ENCODE measurements at regions not wholly inside any gene's neighbourhood (a gene's known extent, or its start where the extent isn't known, plus 50 kb on each side); places are given as distances from the start of the nearest gene placed in this dataset.

DNA sequence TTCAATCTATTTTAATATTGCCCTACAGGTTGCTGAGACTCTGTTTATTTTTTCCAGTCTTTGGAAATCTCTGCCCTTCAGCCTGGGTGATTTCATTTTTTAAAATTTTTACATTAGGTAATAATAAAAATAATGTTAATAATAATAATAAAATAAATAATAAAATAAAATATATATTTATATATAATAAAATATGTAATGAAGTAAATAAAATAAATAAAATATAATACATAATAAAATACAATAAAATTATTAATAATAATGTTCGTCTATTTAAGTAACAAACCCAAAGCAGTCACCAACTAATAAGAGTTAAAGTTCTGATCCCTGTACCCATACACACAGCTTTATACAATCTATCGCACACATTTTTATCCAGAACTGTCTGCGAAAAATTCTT lies 130.5 kb downstream of the SEC23A start:
- Histone ChIP-seq H3K36me3 (replicated peaks in 1 of 2; ENCODE audit: control insufficient read depth in 1 of 2, insufficient read depth in 2 of 2, low read length in 2 of 2) (no peaks in the 10 kb centered on the region), H3K27me3 (ENCODE audit: control insufficient read depth in 1 of 2, insufficient read depth in 2 of 2, low read length in 2 of 2) (peaks cover 0 to 10% of the 10 kb centered on the region in 2 experiments; a peak in 1 of 5 replicates), H3K4me3 (replicated peaks in 1 of 3; ENCODE audit: insufficient read depth in 1 of 3, low read depth in 2 of 3, low read length in 3 of 3) (no peak overlapping the region), H3K27ac (ENCODE audit: extremely low read length, insufficient read depth, low read length) (no peak overlapping the region), H3K4me1 (ENCODE audit: insufficient read depth, low read length) (no peaks in the 10 kb centered on the region; the same call in 1 of the 2 replicates), H4K20me1 (ENCODE audit: insufficient read depth, low read length) (no peaks in the 10 kb centered on the region), H3K9me3 (ENCODE audit: low read length) (no peaks in the 10 kb centered on the region), H3K9ac (ENCODE audit: insufficient read depth, low read depth, low read length) (no peak overlapping the region), H3K79me2 (ENCODE audit: insufficient read depth, low read length) (no peaks in the 10 kb centered on the region), H3K4me2 (ENCODE audit: low read depth, low read length) (no peak overlapping the region), H2AFZ (ENCODE audit: low read length) (no peak overlapping the region)
- BruUV-seq (replicated peaks) = no TSS peak
- intact Hi-C loops (cut with micrococcal nuclease; ENCODE audit: unreplicated experiment) (no loop called here), in situ Hi-C loops (cut with HindIII; ENCODE audit: extremely low pct_ligation_motif_present, low pct_unique_long_range_greater_than_20kb) (no loop called here)
- 26% methylated on average over 3 of the region's 3 CpGs for WGBS (ENCODE audit: low lambda C conversion rate)
- POLR2A ChIA-PET = no interaction called here
- CTCF ChIA-PET (ENCODE audit: low intra/inter-chr PET ratio, low total read pairs) = no interaction called here
- TF ChIP-seq, protein P1, sequence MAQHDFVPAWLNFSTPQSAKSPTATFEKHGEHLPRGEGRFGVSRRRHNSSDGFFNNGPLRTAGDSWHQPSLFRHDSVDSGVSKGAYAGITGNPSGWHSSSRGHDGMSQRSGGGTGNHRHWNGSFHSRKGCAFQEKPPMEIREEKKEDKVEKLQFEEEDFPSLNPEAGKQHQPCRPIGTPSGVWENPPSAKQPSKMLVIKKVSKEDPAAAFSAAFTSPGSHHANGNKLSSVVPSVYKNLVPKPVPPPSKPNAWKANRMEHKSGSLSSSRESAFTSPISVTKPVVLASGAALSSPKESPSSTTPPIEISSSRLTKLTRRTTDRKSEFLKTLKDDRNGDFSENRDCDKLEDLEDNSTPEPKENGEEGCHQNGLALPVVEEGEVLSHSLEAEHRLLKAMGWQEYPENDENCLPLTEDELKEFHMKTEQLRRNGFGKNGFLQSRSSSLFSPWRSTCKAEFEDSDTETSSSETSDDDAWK (CRISPR knock-in tag; IDR thresholded peaks at IDR 0.05) = no peak
- TF ChIP-seq EEA1 (CRISPR knock-in tag; IDR thresholded peaks at IDR 0.05; ENCODE audit: borderline replicate concordance) (no peak), HMG20A (CRISPR knock-in tag; IDR thresholded peaks at IDR 0.05; ENCODE audit: borderline replicate concordance) (no peak), SNRNP70 (IDR thresholded peaks at IDR 0.05; ENCODE audit: low read depth, low read length) (no peak), ZNF432 (CRISPR knock-in tag; IDR thresholded peaks at IDR 0.05; ENCODE audit: borderline replicate concordance) (no peak), TCF7 (IDR thresholded peaks at IDR 0.05; ENCODE audit: low read depth) (no peak), ZNF484 (CRISPR knock-in tag; IDR thresholded peaks at IDR 0.05; ENCODE audit: borderline replicate concordance, low read depth) (no peak), ZNF746 (CRISPR knock-in tag; IDR thresholded peaks at IDR 0.05) (no peak), SPEN (CRISPR knock-in tag; IDR thresholded peaks at IDR 0.05; ENCODE audit: low read depth) (no peak)
- TF ChIP-seq, protein P2, sequence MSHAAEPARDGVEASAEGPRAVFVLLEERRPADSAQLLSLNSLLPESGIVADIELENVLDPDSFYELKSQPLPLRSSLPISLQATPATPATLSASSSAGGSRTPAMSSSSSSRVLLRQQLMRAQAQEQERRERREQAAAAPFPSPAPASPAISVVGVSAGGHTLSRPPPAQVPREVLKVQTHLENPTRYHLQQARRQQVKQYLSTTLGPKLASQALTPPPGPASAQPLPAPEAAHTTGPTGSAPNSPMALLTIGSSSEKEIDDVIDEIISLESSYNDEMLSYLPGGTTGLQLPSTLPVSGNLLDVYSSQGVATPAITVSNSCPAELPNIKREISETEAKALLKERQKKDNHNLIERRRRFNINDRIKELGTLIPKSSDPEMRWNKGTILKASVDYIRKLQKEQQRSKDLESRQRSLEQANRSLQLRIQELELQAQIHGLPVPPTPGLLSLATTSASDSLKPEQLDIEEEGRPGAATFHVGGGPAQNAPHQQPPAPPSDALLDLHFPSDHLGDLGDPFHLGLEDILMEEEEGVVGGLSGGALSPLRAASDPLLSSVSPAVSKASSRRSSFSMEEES (CRISPR knock-in tag; IDR thresholded peaks at IDR 0.05) = no peak
- TF ChIP-seq, protein P3, sequence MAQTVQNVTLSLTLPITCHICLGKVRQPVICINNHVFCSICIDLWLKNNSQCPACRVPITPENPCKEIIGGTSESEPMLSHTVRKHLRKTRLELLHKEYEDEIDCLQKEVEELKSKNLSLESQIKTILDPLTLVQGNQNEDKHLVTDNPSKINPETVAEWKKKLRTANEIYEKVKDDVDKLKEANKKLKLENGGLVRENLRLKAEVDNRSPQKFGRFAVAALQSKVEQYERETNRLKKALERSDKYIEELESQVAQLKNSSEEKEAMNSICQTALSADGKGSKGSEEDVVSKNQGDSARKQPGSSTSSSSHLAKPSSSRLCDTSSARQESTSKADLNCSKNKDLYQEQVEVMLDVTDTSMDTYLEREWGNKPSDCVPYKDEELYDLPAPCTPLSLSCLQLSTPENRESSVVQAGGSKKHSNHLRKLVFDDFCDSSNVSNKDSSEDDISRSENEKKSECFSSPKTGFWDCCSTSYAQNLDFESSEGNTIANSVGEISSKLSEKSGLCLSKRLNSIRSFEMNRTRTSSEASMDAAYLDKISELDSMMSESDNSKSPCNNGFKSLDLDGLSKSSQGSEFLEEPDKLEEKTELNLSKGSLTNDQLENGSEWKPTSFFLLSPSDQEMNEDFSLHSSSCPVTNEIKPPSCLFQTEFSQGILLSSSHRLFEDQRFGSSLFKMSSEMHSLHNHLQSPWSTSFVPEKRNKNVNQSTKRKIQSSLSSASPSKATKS (CRISPR knock-in tag; IDR thresholded peaks at IDR 0.05) = no peak
- FAIRE-seq (no peak), DNase-seq (ENCODE audit: low spot score) (no peak), ATAC-seq (no peak)

Data from HepG2 (cell line).